ENCODE measurements at regions not wholly inside any gene's neighbourhood (a gene's known extent, or its start where the extent isn't known, plus 50 kb on each side); places are given as distances from the start of the nearest gene placed in this dataset.

GRCh38 chr14:42113358-42114069, 506.8 kb downstream of the LRFN5 start:
- no peak for TF ChIP-seq CTCF (IDR thresholded peaks at IDR 0.05)
- no peak for TF ChIP-seq EZH2 (IDR thresholded peaks at IDR 0.05; ENCODE audit: borderline replicate concordance, insufficient read depth, low read depth, low read length, poor library complexity, severe bottlenecking)

Measured in B cell (primary cell).